Duodenal mucosa (tissue), 2 donors: ENCODE measurements at regions not wholly inside any gene's neighbourhood (a gene's known extent, or its start where the extent isn't known, plus 50 kb on each side); places are given as distances from the start of the nearest gene placed in this dataset.
"Not testable (repeated sequence)": the region's sequence is repeated elsewhere in the genome, so short reads cannot be mapped to it uniquely, and the experiment has no call there.

ENCODE experiments used
- H3K27ac ChIP-seq: one replicate; pipeline ENCODE4 v1.7.0; 2013; ENCODE audit warnings: low read depth, low read length
- H3K27me3 ChIP-seq, 2 donors: one replicate each; pipeline ENCODE4 v1.7.0; 2013; ENCODE audit warnings: low read length in 2 of 2, control low read depth in 1 of 2; ENCODE audit not compliant: insufficient read depth in 2 of 2, control insufficient read depth in 1 of 2
- H3K36me3 ChIP-seq, 2 donors: one replicate each; pipeline ENCODE4 v1.7.0; 2013; ENCODE audit warnings: low read length in 2 of 2, control low read depth in 1 of 2; ENCODE audit not compliant: insufficient read depth in 2 of 2, control insufficient read depth in 1 of 2
- H3K4me1 ChIP-seq, 2 donors: one replicate each; pipeline ENCODE4 v1.7.0; 2013; ENCODE audit warnings: low read length in 2 of 2, control low read depth in 1 of 2; ENCODE audit not compliant: insufficient read depth in 2 of 2, control insufficient read depth in 1 of 2
- H3K4me3 ChIP-seq, 2 donors: one replicate each; pipeline ENCODE4 v1.7.0; 2013; ENCODE audit warnings: low read length in 2 of 2, low read depth in 1 of 2
- H3K9ac ChIP-seq, 2 donors: one replicate each; pipeline ENCODE4 v1.7.0; 2013; ENCODE audit warnings: low read length in 2 of 2, low read depth in 1 of 2
- H3K9me3 ChIP-seq, 2 donors: one replicate each; pipeline ENCODE4 v1.7.0; 2013; ENCODE audit warnings: low read length in 2 of 2, control low read depth in 1 of 2; ENCODE audit not compliant: control insufficient read depth in 1 of 2

DNA sequence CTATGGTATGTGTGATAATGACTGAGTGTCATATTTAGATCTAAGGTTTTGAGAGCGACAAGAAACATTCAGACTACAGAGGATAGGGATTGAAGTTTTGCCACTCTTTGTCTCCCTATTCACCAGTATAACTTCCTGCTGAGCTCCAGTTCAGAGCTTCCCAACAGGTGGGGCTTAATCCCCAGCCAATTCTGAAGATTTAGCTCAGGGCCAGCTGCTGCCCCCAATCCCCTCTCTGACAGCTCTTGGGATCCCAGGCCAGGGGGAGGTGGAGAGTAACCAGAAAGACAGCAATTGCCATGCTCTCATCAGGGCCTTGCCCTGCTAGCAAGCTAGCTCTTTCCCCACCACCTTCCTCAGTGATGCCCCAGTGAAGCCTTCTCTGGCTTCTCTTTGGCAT is 57.8 kb downstream of the TRIL start:
- H3K27ac ChIP-seq: no peak overlapping the region
- H3K36me3 ChIP-seq: no peaks in the 10 kb centered on the region
- H3K27me3 ChIP-seq: peaks cover 0 to 3% of the 10 kb centered on the region in 2 donors

DNA sequence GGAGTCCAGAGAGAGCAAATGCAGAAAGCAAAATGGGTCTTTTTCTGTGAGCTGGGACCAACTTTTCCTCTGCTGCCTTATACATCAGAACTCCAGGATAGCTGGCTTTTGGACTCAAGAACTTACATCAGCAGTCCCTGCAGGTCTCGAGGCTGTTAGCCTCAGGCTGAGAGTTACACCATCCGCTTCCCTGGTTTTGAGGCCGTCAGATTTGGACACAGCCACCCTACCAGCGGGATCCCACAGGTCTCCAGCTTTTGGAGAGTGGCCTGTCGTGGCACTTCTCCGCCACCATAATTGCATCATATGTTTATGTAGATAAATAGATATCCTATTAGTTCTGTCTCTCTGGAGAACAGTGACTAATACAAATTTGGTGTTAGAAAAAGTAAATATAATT is 64.2 kb downstream of the TRIL start:
- H3K4me3 ChIP-seq: no peak overlapping the region
- no peaks in the 10 kb centered on the region for H3K27me3 ChIP-seq
- no peaks in the 10 kb centered on the region for H3K4me1 ChIP-seq
- H3K36me3 ChIP-seq: no peaks in the 10 kb centered on the region
- H3K9me3 ChIP-seq: no peaks in the 10 kb centered on the region
- no peak overlapping the region for H3K9ac ChIP-seq
- no peak overlapping the region for H3K27ac ChIP-seq

More for the DNA sequence above, 57.8 kb downstream of the TRIL start:
- Histone ChIP-seq H3K4me1 (no peaks in the 10 kb centered on the region), H3K9me3 (no peaks in the 10 kb centered on the region), H3K4me3 (no peak overlapping the region), H3K9ac (no peak overlapping the region)

DNA sequence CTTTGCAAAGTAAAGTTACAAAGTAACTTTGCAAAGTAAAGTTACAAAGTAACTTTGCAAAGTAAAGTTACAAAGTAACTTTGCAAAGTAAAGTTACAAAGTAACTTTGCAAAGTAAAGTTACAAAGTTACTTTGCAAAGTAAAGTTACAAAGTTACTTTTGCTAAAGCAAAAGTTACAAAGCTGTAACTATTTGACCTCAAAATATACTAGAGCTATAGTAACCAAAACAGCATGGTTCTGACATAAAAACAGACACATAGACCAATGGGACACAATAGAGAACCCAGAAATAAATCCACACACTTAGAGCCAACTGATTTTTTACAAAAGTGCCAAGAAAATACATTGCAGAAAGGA is 66.3 kb downstream of the TRIL start:
- H3K4me1 ChIP-seq, H3K9me3 ChIP-seq, H3K4me3 ChIP-seq, H3K36me3 ChIP-seq, H3K9ac ChIP-seq, H3K27me3 ChIP-seq, H3K27ac ChIP-seq: not testable (repeated sequence)

- H3K27me3 ChIP-seq: no peaks in the 10 kb centered on the region
- no peak overlapping the region for H3K4me3 ChIP-seq
- H3K36me3 ChIP-seq: no peaks in the 10 kb centered on the region
- peak overlapping the region; percentile 5 for H3K27ac ChIP-seq
- no peak overlapping the region for H3K9ac ChIP-seq
- no peaks in the 10 kb centered on the region for H3K4me1 ChIP-seq
- H3K9me3 ChIP-seq: no peaks in the 10 kb centered on the region
Measured at GRCh38 chr7:28891192-28891875, 66.8 kb downstream of the TRIL start.

DNA sequence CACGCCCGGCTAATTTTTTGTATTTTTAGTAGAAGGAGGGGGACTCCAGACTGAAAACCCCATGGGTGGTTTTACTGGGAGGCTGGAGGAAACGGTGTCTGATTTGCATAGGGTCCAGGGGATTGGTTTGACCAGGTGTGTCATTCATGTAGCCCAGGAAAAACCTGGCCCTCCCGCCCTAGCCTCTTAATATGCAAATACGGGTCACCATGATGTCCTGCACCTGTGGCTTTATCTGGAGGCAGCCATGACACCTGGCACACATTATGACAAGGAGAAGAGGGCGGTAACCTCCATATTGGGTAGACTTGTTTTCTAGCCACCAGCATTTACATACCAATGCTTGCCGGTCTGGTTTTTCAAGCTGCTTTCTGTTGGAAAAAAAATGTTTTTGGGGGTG is 68.0 kb downstream of the TRIL start:
- H3K36me3 ChIP-seq: no peaks in the 10 kb centered on the region
- no peak overlapping the region for H3K4me3 ChIP-seq
- H3K27me3 ChIP-seq: peaks cover 0 to 3% of the 10 kb centered on the region in 2 donors
- H3K9me3 ChIP-seq: no peaks in the 10 kb centered on the region
- H3K4me1 ChIP-seq: no peaks in the 10 kb centered on the region
- H3K9ac ChIP-seq: no peak overlapping the region
- no peak overlapping the region for H3K27ac ChIP-seq

- H3K27ac ChIP-seq: no peak overlapping the region
- H3K36me3 ChIP-seq: no peaks in the 10 kb centered on the region
- no peak overlapping the region for H3K9ac ChIP-seq
- H3K4me1 ChIP-seq: no peaks in the 10 kb centered on the region
- no peak overlapping the region for H3K4me3 ChIP-seq
- no peaks in the 10 kb centered on the region for H3K9me3 ChIP-seq
- H3K27me3 ChIP-seq: peaks cover 0 to 4% of the 10 kb centered on the region in 2 donors
Measured at GRCh38 chr7:28889290-28889689, 68.8 kb downstream of the TRIL start.

DNA sequence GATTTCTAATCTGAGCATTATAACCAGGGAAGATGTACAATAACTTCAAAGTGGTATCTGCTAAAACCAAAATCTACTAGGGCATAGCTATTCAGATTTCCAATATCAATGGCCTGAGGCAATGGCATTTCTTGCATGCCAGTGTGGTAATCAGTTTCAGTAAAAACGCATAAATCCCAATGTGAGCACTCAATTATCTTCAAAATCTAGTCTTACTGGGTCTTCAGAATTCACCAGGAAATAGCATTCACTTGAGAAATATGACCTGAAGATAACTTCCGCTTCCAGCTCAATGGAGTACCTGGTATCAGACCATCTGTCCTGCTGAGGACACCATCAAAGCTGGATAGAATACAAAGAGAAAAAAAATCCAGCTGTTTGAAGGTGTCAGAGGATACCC is 72.4 kb downstream of the TRIL start:
- Histone ChIP-seq H3K9ac (no peak overlapping the region), H3K27me3 (peaks cover 6 to 11% of the 10 kb centered on the region in 2 donors), H3K9me3 (no peaks in the 10 kb centered on the region), H3K4me3 (no peak overlapping the region), H3K4me1 (no peaks in the 10 kb centered on the region), H3K36me3 (no peaks in the 10 kb centered on the region), H3K27ac (no peak overlapping the region)

GRCh38 chr7:28882869-28883470 is 75.2 kb downstream of the TRIL start:
- Histone ChIP-seq H3K27ac (no peak overlapping the region), H3K9ac (no peak overlapping the region), H3K4me3 (no peak overlapping the region), H3K9me3 (no peaks in the 10 kb centered on the region), H3K36me3 (no peaks in the 10 kb centered on the region), H3K27me3 (peaks cover 6 to 11% of the 10 kb centered on the region in 2 donors), H3K4me1 (no peaks in the 10 kb centered on the region)

GRCh38 chr7:28879105-28879504 is 79.0 kb downstream of the TRIL start:
- Histone ChIP-seq H3K27me3 (peaks cover 6 to 8% of the 10 kb centered on the region in 2 donors), H3K36me3 (no peaks in the 10 kb centered on the region), H3K4me3 (no peak overlapping the region), H3K4me1 (no peaks in the 10 kb centered on the region), H3K27ac (no peak overlapping the region), H3K9ac (no peak overlapping the region), H3K9me3 (no peaks in the 10 kb centered on the region)

DNA sequence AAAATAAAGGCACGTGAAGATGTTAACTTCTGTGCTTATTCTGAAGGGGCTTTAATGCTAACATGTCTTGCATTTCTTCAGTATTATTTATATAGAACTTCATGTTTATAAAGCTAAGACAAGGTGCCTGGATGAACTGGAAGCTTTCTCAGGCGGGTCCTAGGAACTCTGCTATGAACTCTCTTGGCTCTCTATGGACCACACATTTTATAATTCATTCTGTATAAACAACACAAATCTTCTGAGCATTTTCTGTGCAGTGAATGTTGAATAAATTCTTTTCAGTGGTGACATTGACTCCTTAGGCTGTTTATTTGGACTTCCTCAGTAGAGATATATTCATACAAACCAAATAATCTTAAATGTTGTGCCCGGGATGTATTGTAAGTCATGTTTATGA is 79.6 kb downstream of the TRIL start:
- Histone ChIP-seq H3K9ac (no peak overlapping the region), H3K27ac (no peak overlapping the region), H3K36me3 (no peaks in the 10 kb centered on the region), H3K4me1 (no peaks in the 10 kb centered on the region), H3K27me3 (peaks cover 6 to 8% of the 10 kb centered on the region in 2 donors), H3K9me3 (no peaks in the 10 kb centered on the region), H3K4me3 (no peak overlapping the region)
